ENCODE measurements at regions not wholly inside any gene's neighbourhood (a gene's known extent, or its start where the extent isn't known, plus 50 kb on each side); places are given as distances from the start of the nearest gene placed in this dataset.

DNA sequence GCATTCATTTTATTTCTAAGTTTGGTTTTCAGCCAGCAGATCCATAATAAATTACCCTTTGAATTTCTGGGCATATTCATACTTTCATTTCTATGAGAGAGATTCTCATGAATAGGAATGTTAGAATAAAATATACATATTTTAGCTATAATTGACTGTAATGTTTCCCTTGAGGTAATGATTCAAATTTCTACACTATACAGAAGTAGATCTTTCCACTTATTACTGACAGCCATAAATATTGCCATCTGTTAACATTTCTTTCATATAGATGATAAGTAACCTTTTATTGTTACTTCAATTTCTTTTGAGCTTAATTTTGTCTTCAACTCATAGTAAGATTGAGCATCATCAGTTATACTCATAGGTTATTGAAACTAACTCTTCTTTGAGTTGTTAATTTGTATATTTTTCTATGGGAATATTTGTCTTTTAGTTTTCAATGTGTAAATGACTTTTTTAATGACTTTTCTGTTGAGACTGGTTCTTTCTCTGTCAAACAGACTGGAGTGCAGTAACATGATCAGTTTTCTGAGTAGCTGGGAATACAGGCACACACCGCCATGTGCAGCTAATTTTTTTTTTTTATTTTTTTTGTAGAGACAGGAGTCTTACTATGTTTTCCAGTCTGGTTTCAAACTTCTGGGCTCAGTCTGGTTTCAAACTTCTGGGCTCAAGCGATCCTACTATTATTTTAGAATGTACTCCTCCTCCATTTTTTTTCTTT lies 991.6 kb downstream of the SLC6A15 start:
- Mint-ChIP-seq H3K27me3 (ENCODE audit: low read depth) (no peaks in the 10 kb centered on the region), H3K27ac (no peak overlapping the region), H3K4me3 (no peak overlapping the region), H3K4me1 (no peaks in the 10 kb centered on the region), H3K36me3 (ENCODE audit: low read depth) (no peaks in the 10 kb centered on the region), H3K9me3 (no peaks in the 10 kb centered on the region)
- TF ChIP-seq CTCF (IDR thresholded peaks at IDR 0.05; ENCODE audit: unreplicated experiment in 3 of 3) = no peak

DNA sequence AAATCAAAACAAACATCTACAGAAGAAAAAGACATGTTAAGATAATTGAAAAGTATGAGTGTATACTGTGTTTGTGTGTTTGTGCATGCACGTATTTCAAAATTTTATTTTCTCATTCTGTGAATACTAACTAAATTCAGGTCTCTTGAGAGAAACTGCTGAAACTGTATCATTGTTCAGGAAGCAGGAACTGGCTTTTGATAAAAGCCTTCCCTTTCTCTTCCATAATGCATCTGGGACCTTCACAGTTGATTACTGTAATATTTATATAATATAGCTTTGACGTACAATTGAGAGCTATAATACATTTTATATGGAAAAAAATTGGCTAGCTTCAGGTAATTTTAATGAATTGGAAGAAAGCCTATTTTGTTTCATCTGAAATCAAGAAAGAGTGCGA lies 993.5 kb downstream of the SLC6A15 start:
- H3K27me3 Mint-ChIP-seq (ENCODE audit: low read depth) = no peaks in the 10 kb centered on the region

DNA sequence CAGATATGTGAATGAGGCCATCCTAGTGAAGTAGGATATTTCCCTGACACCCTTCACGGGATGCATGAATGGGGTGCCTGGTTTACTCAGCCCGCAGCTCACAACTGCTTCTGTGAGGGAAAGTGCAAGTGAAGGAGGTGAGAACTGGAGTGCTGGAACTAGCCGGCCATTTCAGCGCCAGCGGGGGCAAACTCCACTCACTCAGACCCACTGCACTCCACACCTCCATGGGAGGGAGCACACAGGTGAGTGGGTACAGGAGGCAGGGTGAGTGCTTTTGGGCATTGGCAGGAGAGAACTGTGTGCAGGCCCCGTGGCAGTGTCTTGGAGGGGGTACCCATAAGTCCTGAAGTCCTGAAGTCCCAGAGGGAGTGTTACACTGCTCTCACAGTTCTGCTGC lies 1008.4 kb downstream of the SLC6A15 start:
- Mint-ChIP-seq H3K4me3 (no peak overlapping the region), H3K36me3 (ENCODE audit: low read depth) (no peaks in the 10 kb centered on the region), H3K27me3 (ENCODE audit: low read depth) (peaks cover 5% of the 10 kb centered on the region), H3K9me3 (peaks cover 9% of the 10 kb centered on the region), H3K27ac (no peak overlapping the region), H3K4me1 (no peaks in the 10 kb centered on the region)
- no peak for TF ChIP-seq CTCF (IDR thresholded peaks at IDR 0.05; ENCODE audit: unreplicated experiment in 3 of 3)

More for the DNA sequence above, 993.5 kb downstream of the SLC6A15 start:
- Mint-ChIP-seq H3K4me3 (no peak overlapping the region), H3K9me3 (no peaks in the 10 kb centered on the region), H3K27ac (no peak overlapping the region), H3K36me3 (ENCODE audit: low read depth) (no peaks in the 10 kb centered on the region), H3K4me1 (no peaks in the 10 kb centered on the region)
- no peak for TF ChIP-seq CTCF (IDR thresholded peaks at IDR 0.05; ENCODE audit: unreplicated experiment in 3 of 3)

- H3K4me3 Mint-ChIP-seq = no peak overlapping the region
- H3K27me3 Mint-ChIP-seq (ENCODE audit: low read depth) = peaks cover 2% of the 10 kb centered on the region
- no peak for TF ChIP-seq CTCF (IDR thresholded peaks at IDR 0.05; ENCODE audit: unreplicated experiment in 3 of 3)
- H3K27ac Mint-ChIP-seq = no peak overlapping the region
- peaks cover 6% of the 10 kb centered on the region for H3K9me3 Mint-ChIP-seq
- H3K36me3 Mint-ChIP-seq (ENCODE audit: low read depth) = no peaks in the 10 kb centered on the region
- H3K4me1 Mint-ChIP-seq = no peaks in the 10 kb centered on the region
These were observed 1016.2 kb downstream of the SLC6A15 start for GRCh38 chr12:83896416-83896815.

DNA sequence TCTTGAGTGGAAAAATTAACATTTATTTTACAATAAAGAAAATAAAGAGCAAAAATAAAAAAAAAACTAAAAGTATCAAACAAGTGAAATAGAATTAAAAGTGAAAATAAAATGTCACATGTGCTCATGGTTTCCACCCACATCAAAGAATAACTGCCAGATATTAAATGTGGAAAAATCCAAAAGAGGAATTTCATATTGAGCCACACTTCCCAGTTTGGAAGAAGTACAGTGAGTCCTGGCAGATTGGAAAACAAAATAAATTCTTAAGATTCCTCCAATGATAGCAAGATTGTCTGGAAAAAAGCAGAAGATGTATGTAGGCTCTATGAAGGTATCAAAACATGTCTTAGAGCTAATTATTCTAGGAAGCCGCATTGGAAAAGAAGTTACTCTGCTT lies 1019.5 kb downstream of the SLC6A15 start:
- H3K27ac Mint-ChIP-seq = no peak overlapping the region
- TF ChIP-seq CTCF (IDR thresholded peaks at IDR 0.05; ENCODE audit: unreplicated experiment in 3 of 3) = no peak
- H3K9me3 Mint-ChIP-seq = peaks cover 3% of the 10 kb centered on the region
- no peaks in the 10 kb centered on the region for H3K4me1 Mint-ChIP-seq
- no peak overlapping the region for H3K4me3 Mint-ChIP-seq
- H3K36me3 Mint-ChIP-seq (ENCODE audit: low read depth) = no peaks in the 10 kb centered on the region
- no peaks in the 10 kb centered on the region for H3K27me3 Mint-ChIP-seq (ENCODE audit: low read depth)

- Mint-ChIP-seq H3K27ac (no peak overlapping the region), H3K9me3 (peaks cover 3% of the 10 kb centered on the region), H3K4me1 (no peaks in the 10 kb centered on the region), H3K4me3 (no peak overlapping the region), H3K27me3 (ENCODE audit: low read depth) (no peaks in the 10 kb centered on the region), H3K36me3 (ENCODE audit: low read depth) (no peaks in the 10 kb centered on the region)
- no peak for TF ChIP-seq CTCF (IDR thresholded peaks at IDR 0.05; ENCODE audit: unreplicated experiment in 3 of 3)
These were observed 1022.9 kb downstream of the SLC6A15 start for GRCh38 chr12:83889745-83890144.
